SKM-1 (cell line): ENCODE measurements at regions not wholly inside any gene's neighbourhood (a gene's known extent, or its start where the extent isn't known, plus 50 kb on each side); places are given as distances from the start of the nearest gene placed in this dataset.

ENCODE experiments used
- DNase-seq: peaks from one replicate; lab custom pipeline; 2025; ENCODE audit not compliant: unreplicated experiment; lab: John Stamatoyannopoulos, UW

GRCh38 chr4:10336471-10336870, 120.8 kb downstream of the ZNF518B start:
- no peak for DNase-seq

GRCh38 chr4:10335050-10335449, 122.2 kb downstream of the ZNF518B start:
- DNase-seq: no peak

GRCh38 chr4:10334506-10335028, 122.7 kb downstream of the ZNF518B start:
- no peak for DNase-seq

- DNase-seq: no peak
Observed at GRCh38 chr4:10333942-10334341, 123.3 kb downstream of the ZNF518B start.

GRCh38 chr4:10326075-10326474, 131.2 kb downstream of the ZNF518B start:
- DNase-seq: no peak

GRCh38 chr4:10321931-10322330, 135.3 kb downstream of the ZNF518B start:
- DNase-seq: no peak

DNA sequence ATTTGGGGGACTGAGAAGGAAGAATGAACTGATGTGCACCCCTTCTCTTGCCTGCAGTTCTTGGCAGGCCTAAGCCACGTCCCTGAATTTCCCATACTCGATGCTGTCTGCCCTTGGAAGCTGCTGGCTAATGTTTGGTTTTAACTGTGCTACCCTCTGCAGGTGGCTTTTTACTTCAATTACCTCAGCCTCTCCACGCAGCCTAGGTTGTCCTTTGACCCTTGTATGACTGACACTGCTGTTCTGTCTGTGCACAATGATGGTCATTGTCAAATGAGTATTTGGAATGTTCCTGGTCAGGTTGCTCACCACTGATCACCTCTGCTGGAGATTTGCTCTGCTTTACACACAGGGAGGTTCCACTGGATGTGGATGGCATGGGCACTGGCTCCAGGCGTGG, 137.1 kb downstream of the ZNF518B start:
- DNase-seq: no peak

GRCh38 chr4:10317345-10317744, 139.9 kb downstream of the ZNF518B start:
- no peak for DNase-seq

DNA sequence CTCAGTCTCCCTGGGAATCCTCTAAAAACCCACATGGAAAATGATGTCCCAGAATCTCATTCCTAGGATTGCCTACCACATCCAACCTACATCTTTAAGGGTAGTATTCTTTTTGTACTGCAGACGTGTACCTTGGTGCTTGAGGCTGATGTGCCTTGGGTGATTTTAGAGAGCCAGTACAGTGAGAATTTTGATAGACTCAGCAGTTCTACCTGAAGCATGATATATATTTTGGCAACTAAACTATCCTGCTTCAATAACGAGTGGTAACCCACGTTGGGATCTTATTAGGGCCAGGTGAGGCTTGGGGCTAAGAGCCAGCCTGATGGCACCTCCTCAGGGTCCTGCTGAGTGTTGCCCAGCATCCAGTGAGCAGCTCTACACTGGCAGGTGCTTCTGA, 140.4 kb downstream of the ZNF518B start:
- DNase-seq: no peak

GRCh38 chr4:10315638-10316037, 141.6 kb downstream of the ZNF518B start:
- no peak for DNase-seq

- no peak for DNase-seq
Observed at GRCh38 chr4:10312568-10312967, 144.7 kb downstream of the ZNF518B start.

- DNase-seq: no peak
Observed at GRCh38 chr4:10311939-10312338, 145.3 kb downstream of the ZNF518B start.

DNA sequence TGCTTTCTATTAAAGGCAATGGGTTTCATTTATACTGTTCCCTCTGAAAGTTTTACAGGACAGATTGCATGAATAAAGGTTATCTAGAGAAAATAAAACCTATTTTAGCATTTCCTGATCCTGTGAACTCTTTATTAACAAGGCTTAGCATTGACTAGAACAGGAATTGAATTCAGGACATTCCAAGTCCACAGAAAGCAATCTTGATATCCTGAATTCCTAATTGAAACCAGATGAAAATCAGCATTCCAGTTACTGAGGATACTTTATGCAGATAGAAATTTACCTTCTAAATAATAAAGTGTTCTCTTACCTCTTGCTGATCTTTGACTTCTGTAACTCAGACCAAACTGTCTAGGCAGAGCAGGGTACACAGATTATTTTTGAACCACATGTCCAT, 151.4 kb downstream of the ZNF518B start:
- DNase-seq: no peak

GRCh38 chr4:10303291-10303690, 153.9 kb downstream of the ZNF518B start:
- no peak for DNase-seq

DNA sequence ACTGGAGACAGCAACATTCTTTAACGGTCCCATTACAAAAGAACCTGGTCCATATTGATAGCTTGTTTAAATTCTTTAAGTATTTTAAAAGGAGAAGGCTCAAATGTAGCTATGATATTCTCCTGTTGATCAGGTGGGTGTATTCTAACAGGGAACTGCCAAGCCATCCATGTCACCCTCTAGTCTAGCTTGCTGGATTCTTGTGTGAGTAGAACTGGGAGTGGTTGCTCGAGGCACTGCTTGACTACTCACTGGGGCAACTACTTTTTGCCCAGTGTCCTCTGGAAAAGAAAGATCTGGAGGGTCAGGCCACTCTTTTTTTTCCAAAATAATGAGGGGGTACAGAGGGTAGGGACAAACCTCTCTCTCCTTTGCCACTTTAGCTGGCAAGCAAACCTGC, 155.1 kb downstream of the ZNF518B start:
- DNase-seq: no peak

DNA sequence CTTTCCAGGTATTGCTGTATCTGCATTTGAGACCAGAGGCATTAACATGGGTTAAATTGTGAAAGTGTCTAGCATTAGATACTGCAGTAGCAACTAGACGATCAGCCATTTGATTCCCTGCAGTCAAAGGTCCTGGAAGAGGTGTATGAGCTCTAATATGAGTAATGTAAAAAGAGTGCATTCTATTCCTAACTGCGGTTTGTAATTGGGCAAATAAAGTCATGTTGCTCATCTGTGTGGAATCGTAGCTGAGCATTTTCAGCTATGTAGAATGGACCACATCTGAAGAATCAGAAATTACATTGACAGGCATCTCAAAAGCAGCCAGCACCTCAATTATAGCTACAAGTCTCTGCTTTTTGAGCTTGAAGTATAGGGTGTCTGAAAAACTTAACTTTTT, 157.6 kb downstream of the ZNF518B start:
- no peak for DNase-seq

- DNase-seq: no peak
Observed at GRCh38 chr4:10298681-10299080, 158.5 kb downstream of the ZNF518B start.

GRCh38 chr4:10296730-10297129, 160.5 kb downstream of the ZNF518B start:
- DNase-seq: no peak

GRCh38 chr4:10295301-10295700, 161.9 kb downstream of the ZNF518B start:
- no peak for DNase-seq

GRCh38 chr4:10289538-10289906, 167.7 kb downstream of the ZNF518B start:
- DNase-seq: no peak

DNA sequence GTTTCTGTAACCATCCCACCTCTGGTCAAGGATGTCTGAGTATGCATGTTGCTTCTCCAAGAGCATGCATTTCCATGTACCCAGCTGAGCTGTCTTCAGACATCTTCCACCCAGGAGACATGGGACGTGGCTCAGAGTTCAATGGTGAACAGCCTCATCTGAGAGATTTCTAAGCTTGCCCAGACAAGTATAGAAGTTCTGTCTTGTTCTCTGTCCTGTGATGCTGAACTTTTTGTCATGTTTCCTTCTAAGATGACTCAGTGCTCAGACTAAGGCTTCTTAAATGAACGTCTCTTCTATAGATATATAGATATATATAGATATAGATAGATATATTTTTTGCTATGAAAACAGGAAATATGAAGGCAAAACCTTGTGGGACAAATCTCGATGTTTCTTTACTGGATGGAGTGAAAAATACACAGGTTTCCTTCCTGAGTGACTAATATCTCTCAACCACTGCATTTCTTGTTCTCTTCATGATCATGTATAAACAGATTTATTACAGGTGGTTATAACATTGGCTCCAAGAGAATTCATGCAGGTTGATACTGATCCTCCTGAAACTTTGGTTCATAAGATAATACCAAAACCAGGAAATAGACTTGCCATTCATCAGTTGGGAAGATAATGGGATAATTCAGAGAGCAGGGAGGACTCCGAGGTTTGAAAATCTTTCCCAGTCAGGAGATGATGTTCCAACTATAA, 168.2 kb downstream of the ZNF518B start:
- no peak for DNase-seq

GRCh38 chr4:10285028-10285427, 168.4 kb upstream of the WDR1 start:
- DNase-seq: no peak

DNA sequence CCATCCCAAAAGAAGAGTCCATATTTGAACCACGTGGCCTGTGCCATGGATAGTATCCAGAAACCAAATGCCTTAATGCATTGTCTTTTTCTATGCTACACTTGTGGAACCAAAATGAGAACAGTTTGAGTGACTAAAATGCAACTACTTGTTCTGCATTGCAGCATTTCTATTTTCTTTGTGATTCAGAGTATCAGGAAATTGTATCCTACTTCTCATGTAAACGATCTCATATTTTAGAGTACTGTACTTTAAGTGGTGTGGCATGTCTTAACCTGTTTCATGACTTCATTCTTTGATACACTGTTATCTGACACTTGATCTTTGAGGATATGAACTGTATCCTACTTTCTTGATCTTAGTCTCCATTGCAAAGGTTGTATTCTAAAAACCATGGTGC, 167.2 kb upstream of the WDR1 start:
- DNase-seq: no peak
